ENCODE measurements at regions not wholly inside any gene's neighbourhood (a gene's known extent, or its start where the extent isn't known, plus 50 kb on each side); places are given as distances from the start of the nearest gene placed in this dataset.
A peak's percentile ranks its signal among the peaks of the same experiment; 100 is the strongest.

- in situ Hi-C loops (cut with HindIII; ENCODE audit: low pct_ligation_motif_present, low sequenced_read_pairs), result no loop called here
- H3K36me3 ChIP-seq (replicated peaks), result no peaks in the 10 kb centered on the region
- no peak for DNase-seq
- H3K27ac ChIP-seq, result no peak overlapping the region
- no peaks in the 10 kb centered on the region for H3K27me3 ChIP-seq (replicated peaks)
- no peak overlapping the region for H3K4me3 ChIP-seq (ENCODE audit: low read depth, low read length)
- TF ChIP-seq CTCF (IDR thresholded peaks at IDR 0.05; ENCODE audit: low read depth, low read length, missing control alignments), result no peak
Observed at GRCh38 chr18:42137693-42138375, 182.8 kb downstream of the PIK3C3 start.

DNA sequence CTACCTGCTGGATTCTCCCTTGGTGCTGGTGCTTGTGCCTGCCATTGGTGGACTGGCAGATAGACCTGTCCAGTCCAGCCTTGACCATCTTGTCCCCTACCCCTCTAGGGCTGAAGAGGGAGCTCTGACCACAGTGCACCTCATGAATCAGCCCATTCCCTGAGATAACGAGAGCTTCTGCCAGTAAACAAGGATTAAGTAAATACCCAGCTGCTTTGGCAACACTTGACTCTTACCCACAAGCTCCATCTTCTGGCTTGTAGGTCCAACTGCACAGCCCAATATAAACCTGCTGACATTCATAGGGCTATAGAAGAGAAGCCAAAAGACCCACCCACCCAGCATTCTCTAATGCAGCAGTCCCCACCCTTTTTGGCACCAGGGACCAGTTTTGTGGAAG, 186.4 kb downstream of the PIK3C3 start:
- TF ChIP-seq CTCF (IDR thresholded peaks at IDR 0.05; ENCODE audit: low read depth, low read length, missing control alignments), result no peak
- H3K27me3 ChIP-seq (replicated peaks), result no peaks in the 10 kb centered on the region
- no peaks in the 10 kb centered on the region for H3K36me3 ChIP-seq (replicated peaks)
- H3K27ac ChIP-seq, result no peak overlapping the region
- no peak overlapping the region for H3K4me3 ChIP-seq (ENCODE audit: low read depth, low read length)
- DNase-seq, result no peak
- in situ Hi-C loops (cut with HindIII; ENCODE audit: low pct_ligation_motif_present, low sequenced_read_pairs), result no loop called here

DNA sequence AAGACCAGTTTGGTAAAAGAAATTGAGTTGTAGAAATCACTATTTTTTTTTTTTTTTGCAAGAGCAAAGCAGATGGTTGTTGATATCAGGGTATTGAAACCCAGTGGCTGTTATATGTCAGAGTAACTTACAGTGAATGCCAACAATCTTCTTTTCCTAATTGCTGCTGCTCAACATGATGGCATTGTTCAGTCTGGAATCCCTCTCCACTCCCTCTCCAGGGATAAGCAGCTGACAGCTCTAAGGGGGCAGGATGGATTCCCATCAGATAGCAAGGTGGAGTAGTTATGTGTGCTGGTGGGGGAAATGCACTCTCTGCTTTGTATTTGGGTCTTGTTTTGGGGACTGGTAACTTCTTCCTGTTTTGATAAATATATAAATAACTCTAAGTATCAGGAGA, 200.0 kb downstream of the PIK3C3 start:
- in situ Hi-C loops (cut with HindIII; ENCODE audit: low pct_ligation_motif_present, low sequenced_read_pairs), result no loop called here
- TF ChIP-seq CTCF (IDR thresholded peaks at IDR 0.05; ENCODE audit: low read depth, low read length, missing control alignments), result no peak
- DNase-seq, result no peak

GRCh38 chr18:42156281-42156680, 201.2 kb downstream of the PIK3C3 start:
- TF ChIP-seq CTCF (IDR thresholded peaks at IDR 0.05; ENCODE audit: low read depth, low read length, missing control alignments), result no peak
- no peak overlapping the region for H3K27ac ChIP-seq
- no peak overlapping the region for H3K4me3 ChIP-seq (ENCODE audit: low read depth, low read length)
- no peaks in the 10 kb centered on the region for H3K27me3 ChIP-seq (replicated peaks)
- no peaks in the 10 kb centered on the region for H3K36me3 ChIP-seq (replicated peaks)
- in situ Hi-C loops (cut with HindIII; ENCODE audit: low pct_ligation_motif_present, low sequenced_read_pairs), result no loop called here
- DNase-seq, result peak; percentile 10

More for the DNA sequence above, 200.0 kb downstream of the PIK3C3 start:
- Histone ChIP-seq H3K27me3 (replicated peaks) (no peaks in the 10 kb centered on the region), H3K4me3 (ENCODE audit: low read depth, low read length) (no peak overlapping the region), H3K36me3 (replicated peaks) (no peaks in the 10 kb centered on the region), H3K27ac (no peak overlapping the region)

- DNase-seq, result no peak
- in situ Hi-C loops (cut with HindIII; ENCODE audit: low pct_ligation_motif_present, low sequenced_read_pairs), result no loop called here
- TF ChIP-seq CTCF (IDR thresholded peaks at IDR 0.05; ENCODE audit: low read depth, low read length, missing control alignments), result no peak
- Histone ChIP-seq H3K27me3 (replicated peaks) (no peaks in the 10 kb centered on the region), H3K36me3 (replicated peaks) (no peaks in the 10 kb centered on the region), H3K4me3 (ENCODE audit: low read depth, low read length) (no peak overlapping the region), H3K27ac (no peak overlapping the region)
Observed at GRCh38 chr18:42157420-42157819, 202.4 kb downstream of the PIK3C3 start.

DNA sequence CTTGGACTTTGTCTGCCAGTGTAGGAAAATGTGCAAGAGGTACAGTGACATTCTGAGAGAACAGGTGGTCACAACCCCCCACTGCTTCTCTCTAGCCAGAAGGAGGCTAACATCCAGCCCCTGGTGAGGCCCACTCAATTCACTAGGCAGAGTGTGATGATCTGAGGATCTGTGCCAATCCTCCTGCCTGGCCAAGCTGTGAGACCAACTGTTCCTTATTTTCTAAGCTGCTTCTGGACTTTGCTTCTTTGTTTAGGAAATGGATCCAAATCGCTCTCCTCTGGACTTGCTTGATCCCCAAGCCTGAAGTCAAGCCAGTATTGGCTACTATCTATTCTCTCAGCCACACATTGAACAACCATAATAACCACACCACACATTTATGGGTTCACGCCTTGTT, 202.8 kb downstream of the PIK3C3 start:
- Histone ChIP-seq H3K27me3 (replicated peaks) (no peaks in the 10 kb centered on the region), H3K36me3 (replicated peaks) (no peaks in the 10 kb centered on the region), H3K4me3 (ENCODE audit: low read depth, low read length) (no peak overlapping the region), H3K27ac (no peak overlapping the region)
- DNase-seq, result no peak
- TF ChIP-seq CTCF (IDR thresholded peaks at IDR 0.05; ENCODE audit: low read depth, low read length, missing control alignments), result no peak
- in situ Hi-C loops (cut with HindIII; ENCODE audit: low pct_ligation_motif_present, low sequenced_read_pairs), result no loop called here

Measured in brain microvascular endothelial cell (primary cell).